ENCODE measurements at regions not wholly inside any gene's neighbourhood (a gene's known extent, or its start where the extent isn't known, plus 50 kb on each side); places are given as distances from the start of the nearest gene placed in this dataset.

- no peak overlapping the region for H3K23ac ChIP-seq (ENCODE audit: low read depth, low read length)
- H4K91ac ChIP-seq (ENCODE audit: insufficient read depth, low read depth, low read length), result no peak overlapping the region
- no peaks in the 10 kb centered on the region for H4K20me1 ChIP-seq (ENCODE audit: insufficient read depth, low read length)
- no peak overlapping the region for H3K4ac ChIP-seq (ENCODE audit: low read depth, low read length)
- no peaks in the 10 kb centered on the region for H3K36me3 ChIP-seq (ENCODE audit: control insufficient read depth, insufficient read depth, low read length)
- no peaks in the 10 kb centered on the region for H3K4me1 ChIP-seq (ENCODE audit: control insufficient read depth, insufficient read depth, low read length)
- H3K27ac ChIP-seq (ENCODE audit: insufficient read depth, low read length), result no peak overlapping the region
- H4K8ac ChIP-seq (ENCODE audit: low read depth in 2 of 2, low read length in 2 of 2), result no peak overlapping the region
- no peak overlapping the region for H2AK5ac ChIP-seq (ENCODE audit: low read depth, low read length)
- no peak overlapping the region for H3K18ac ChIP-seq (ENCODE audit: low read depth, low read length)
- ATAC-seq (ENCODE audit: low read depth) (no peak), DNase-seq (no peak)
- H2AK9ac ChIP-seq (replicated peaks; ENCODE audit: low read depth, low read length, poor library complexity), result no peak overlapping the region
- BruUV-seq (replicated peaks), result no TSS peak
- no peaks in the 10 kb centered on the region for H3K9me1 ChIP-seq (ENCODE audit: insufficient read depth, low read length)
- H2BK5ac ChIP-seq (ENCODE audit: low read depth, low read length, poor library complexity, severe bottlenecking), result no peak overlapping the region
- H3K56ac ChIP-seq (ENCODE audit: extremely low read depth, insufficient read depth, low read length), result no peak overlapping the region
- no peak overlapping the region for H3K4me2 ChIP-seq (ENCODE audit: low read depth, low read length)
- H2AFZ ChIP-seq (replicated peaks; ENCODE audit: low read length, poor library complexity), result no peak overlapping the region
- no peak overlapping the region for H2BK120ac ChIP-seq (ENCODE audit: low read depth, low read length)
- H3K9ac ChIP-seq (ENCODE audit: low read depth, low read length), result no peak overlapping the region
- H3K14ac ChIP-seq (replicated peaks; ENCODE audit: low read depth, low read length), result no peak overlapping the region
- ChIA-PET POLR2A (ENCODE audit: unreplicated experiment) (no interaction called here), CTCF (interaction anchor here (1.2 kb wide), 1 partner anchor 9 kb away, joined by 4 read pairs; no protein-coding TSS in a partner anchor)
- dilution Hi-C loops (cut with HindIII; ENCODE audit: low sequenced_read_pairs, unreplicated experiment) (no loop called here), in situ Hi-C loops (cut with MboI; ENCODE audit: low sequenced_read_pairs) (no loop called here), intact Hi-C loops (cut with micrococcal nuclease) (no loop called here)
- H3K27me3 ChIP-seq (ENCODE audit: control insufficient read depth, insufficient read depth, low read length), result peaks cover 66% of the 10 kb centered on the region
- no peaks in the 10 kb centered on the region for H3K9me3 ChIP-seq (ENCODE audit: control insufficient read depth, insufficient read depth, low read length)
- no peak for TF ChIP-seq POLR2A (IDR thresholded peaks at IDR 0.05; ENCODE audit: low read depth, low read length)
- TF ChIP-seq BHLHE40 (IDR thresholded peaks at IDR 0.05; ENCODE audit: low read depth, low read length), result no peak
- TF ChIP-seq RCOR1 (IDR thresholded peaks at IDR 0.05; ENCODE audit: insufficient replicate concordance, low read length), result no peak
- no peak for TF ChIP-seq FOS (IDR thresholded peaks at IDR 0.05; ENCODE audit: low read depth, low read length)
- no peak for TF ChIP-seq SMC3 (IDR thresholded peaks at IDR 0.05; ENCODE audit: low read depth, low read length)
- 100% methylated on average over 1 of the region's 9 CpGs; no CpG with 5 or more reads in 1 of the 2 experiments for WGBS, 2 experiments (ENCODE audit: extremely low coverage in 2 of 2, insufficient read length in 1 of 2)
- H2BK15ac ChIP-seq (ENCODE audit: low read depth, low read length), result no peak overlapping the region
- H3K4me3 ChIP-seq (ENCODE audit: insufficient read depth, low read depth, low read length), result no peak overlapping the region
- H2BK20ac ChIP-seq (ENCODE audit: low read depth, low read length), result no peak overlapping the region
- no peaks in the 10 kb centered on the region for H3K79me1 ChIP-seq (ENCODE audit: low read depth in 1 of 2, low read length in 2 of 2)
- H4K5ac ChIP-seq (ENCODE audit: low read depth, low read length), result no peak overlapping the region
Measured at GRCh38 chr12:11949738-11950411, 120.9 kb upstream of the BCL2L14 start.

All from IMR-90 (cell line).